BLaER1 (cell line): ENCODE measurements at regions not wholly inside any gene's neighbourhood (a gene's known extent, or its start where the extent isn't known, plus 50 kb on each side); places are given as distances from the start of the nearest gene placed in this dataset.

Experiments
- H3K27ac ChIP-seq: shearing (Covaris generic); formaldehyde crosslinking; 2 replicates; pipeline ENCODE4 v1.8.1; 2022
- H3K27me3 ChIP-seq: shearing (Covaris generic); formaldehyde crosslinking; 2 replicates; pipeline ENCODE4 v1.8.1; 2022
- H3K36me3 ChIP-seq: shearing (Covaris generic); formaldehyde crosslinking; 2 replicates; pipeline ENCODE4 v1.8.1; 2022
- H3K4me1 ChIP-seq: shearing (Covaris generic); formaldehyde crosslinking; 2 replicates; pipeline ENCODE4 v1.8.1; 2022
- H3K4me2 ChIP-seq: shearing (Covaris generic); formaldehyde crosslinking; 2 replicates; pipeline ENCODE4 v1.8.1; 2022
- H3K4me3 ChIP-seq: shearing (Covaris generic); formaldehyde crosslinking; 2 replicates; pipeline ENCODE4 v1.8.1; 2022
- H3K9ac ChIP-seq: shearing (Covaris generic); formaldehyde crosslinking; 2 replicates; pipeline ENCODE4 v1.8.1; 2022
- H3K9me3 ChIP-seq: shearing (Covaris generic); formaldehyde crosslinking; 2 replicates; pipeline ENCODE4 v1.8.1; 2022
- H4K20me1 ChIP-seq: shearing (Covaris generic); formaldehyde crosslinking; 2 replicates; pipeline ENCODE4 v1.8.1; 2022
- Cebpa-rat ChIP-seq: shearing (Covaris generic); IDR thresholded peaks from 2 replicates; pipeline ENCODE4 v1.8.1; 2022

DNA sequence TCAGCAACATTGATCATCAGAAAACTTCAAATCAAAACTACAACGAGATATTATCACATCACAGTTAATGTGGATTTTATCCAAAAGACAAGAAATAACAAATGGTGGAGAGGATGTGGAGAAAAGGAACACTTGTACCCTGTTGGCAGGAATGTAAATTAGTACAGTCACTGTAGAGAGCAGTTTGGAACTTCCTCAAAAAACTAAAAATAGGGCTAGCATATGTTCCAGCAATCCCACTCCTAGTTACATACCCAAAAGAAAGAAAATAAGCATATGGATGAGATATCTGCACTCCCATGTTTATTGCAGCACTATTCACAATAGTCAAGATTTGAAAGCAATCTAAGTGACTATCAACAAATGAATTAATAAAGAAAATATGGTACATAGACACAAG, 887.7 kb upstream of the MAN1A1 start:
- H3K27me3 ChIP-seq, result no peaks in the 10 kb centered on the region
- H3K9me3 ChIP-seq, result peaks cover 13% of the 10 kb centered on the region
- H3K4me2 ChIP-seq, result no peak overlapping the region
- TF ChIP-seq Cebpa-rat, result no peak
- no peaks in the 10 kb centered on the region for H3K4me1 ChIP-seq
- H3K9ac ChIP-seq, result no peak overlapping the region
- no peak overlapping the region for H3K27ac ChIP-seq
- H4K20me1 ChIP-seq, result no peaks in the 10 kb centered on the region
- H3K36me3 ChIP-seq, result no peaks in the 10 kb centered on the region
- no peak overlapping the region for H3K4me3 ChIP-seq

DNA sequence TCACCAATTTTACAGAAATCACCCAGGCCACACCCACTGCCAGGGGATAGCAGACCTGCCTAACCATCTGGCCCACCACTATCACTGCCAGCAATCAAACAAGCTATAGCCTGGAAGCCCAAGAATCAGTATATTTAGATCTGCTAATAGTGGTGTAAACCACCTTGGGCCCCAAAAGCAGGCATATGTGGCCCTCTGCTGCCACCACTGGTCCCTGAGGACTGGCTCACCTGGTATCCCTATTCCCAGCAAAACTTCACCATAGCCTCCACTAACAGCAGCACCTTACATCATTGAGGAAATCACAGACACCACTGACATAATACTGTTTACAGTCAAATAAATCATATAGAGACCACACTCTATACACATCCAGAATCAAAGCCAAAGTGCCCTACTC, 880.4 kb upstream of the MAN1A1 start:
- no peaks in the 10 kb centered on the region for H3K27me3 ChIP-seq
- H4K20me1 ChIP-seq, result no peaks in the 10 kb centered on the region
- H3K4me1 ChIP-seq, result no peaks in the 10 kb centered on the region
- no peak overlapping the region for H3K4me2 ChIP-seq
- no peak for TF ChIP-seq Cebpa-rat
- no peak overlapping the region for H3K27ac ChIP-seq
- no peaks in the 10 kb centered on the region for H3K36me3 ChIP-seq
- no peak overlapping the region for H3K4me3 ChIP-seq
- no peak overlapping the region for H3K9ac ChIP-seq
- peaks cover 6% of the 10 kb centered on the region for H3K9me3 ChIP-seq

DNA sequence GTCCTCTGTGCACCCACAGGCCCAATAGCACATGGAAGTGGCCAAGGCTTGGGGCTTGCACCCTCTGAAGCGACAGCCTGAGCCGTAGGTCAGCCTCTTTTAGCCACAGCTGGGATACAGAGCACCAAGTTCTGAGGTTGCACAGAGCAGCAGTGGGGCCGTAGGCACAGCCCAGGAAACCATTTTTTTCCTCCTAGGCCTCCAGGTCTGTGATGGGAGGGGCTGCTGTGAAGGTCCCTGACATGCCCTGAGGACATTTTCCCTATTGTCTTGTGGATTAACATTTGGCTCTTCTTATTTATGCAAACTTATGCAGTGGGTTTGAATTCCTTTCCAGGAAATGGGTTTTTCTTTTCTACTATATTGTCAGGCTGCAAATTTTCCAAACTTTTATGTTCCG, 878.7 kb upstream of the MAN1A1 start:
- Histone ChIP-seq H3K4me1 (no peaks in the 10 kb centered on the region), H4K20me1 (no peaks in the 10 kb centered on the region), H3K27me3 (no peaks in the 10 kb centered on the region), H3K4me2 (no peak overlapping the region), H3K4me3 (no peak overlapping the region), H3K9ac (no peak overlapping the region), H3K9me3 (no peaks in the 10 kb centered on the region), H3K27ac (no peak overlapping the region), H3K36me3 (no peaks in the 10 kb centered on the region)
- TF ChIP-seq Cebpa-rat, result no peak

DNA sequence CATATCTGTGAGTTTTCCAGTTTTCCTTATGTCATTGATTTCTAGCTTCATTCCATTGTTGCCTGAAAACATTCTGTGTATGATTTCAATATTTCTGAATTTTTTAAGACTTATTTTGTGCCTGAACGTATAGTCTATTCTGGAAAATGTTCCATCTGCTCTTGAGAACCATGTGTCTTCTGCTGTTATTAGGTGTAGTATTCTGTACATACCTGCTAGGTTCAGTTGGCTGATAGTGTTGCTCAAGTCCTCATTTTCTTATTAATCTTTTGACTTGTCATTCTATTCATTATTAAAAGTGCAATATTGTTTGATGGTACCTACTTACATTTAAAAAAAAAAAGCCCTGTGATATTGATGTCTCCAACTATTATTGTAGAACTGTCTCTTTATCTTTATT, 869.8 kb upstream of the MAN1A1 start:
- H3K4me1 ChIP-seq, result no peaks in the 10 kb centered on the region
- H3K9me3 ChIP-seq, result no peaks in the 10 kb centered on the region
- no peaks in the 10 kb centered on the region for H3K36me3 ChIP-seq
- no peak overlapping the region for H3K4me3 ChIP-seq
- H4K20me1 ChIP-seq, result no peaks in the 10 kb centered on the region
- H3K27ac ChIP-seq, result no peak overlapping the region
- no peak overlapping the region for H3K9ac ChIP-seq
- no peak for TF ChIP-seq Cebpa-rat
- no peaks in the 10 kb centered on the region for H3K27me3 ChIP-seq
- H3K4me2 ChIP-seq, result no peak overlapping the region

DNA sequence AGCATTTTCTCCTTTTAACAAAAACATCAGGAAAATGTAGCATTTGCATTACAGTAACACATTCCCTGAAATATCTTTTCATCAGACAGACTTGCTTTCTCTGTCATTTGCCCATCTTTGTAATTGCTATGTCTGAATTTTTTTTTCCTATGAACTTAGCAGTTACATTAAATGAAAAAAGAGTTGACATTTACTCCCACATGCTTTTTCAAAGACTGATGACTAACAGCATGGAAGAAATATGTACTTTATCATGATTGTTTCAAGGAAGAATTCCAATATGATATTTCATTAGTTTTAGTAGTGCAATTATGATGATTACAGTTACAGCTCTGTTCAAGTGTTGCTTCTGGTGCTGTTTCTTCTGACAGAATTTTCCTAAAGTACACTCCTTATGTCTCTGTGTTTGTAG, 864.5 kb upstream of the MAN1A1 start:
- TF ChIP-seq Cebpa-rat, result no peak
- no peaks in the 10 kb centered on the region for H4K20me1 ChIP-seq
- no peak overlapping the region for H3K4me3 ChIP-seq
- no peak overlapping the region for H3K9ac ChIP-seq
- H3K27me3 ChIP-seq, result no peaks in the 10 kb centered on the region
- no peaks in the 10 kb centered on the region for H3K9me3 ChIP-seq
- no peak overlapping the region for H3K27ac ChIP-seq
- no peaks in the 10 kb centered on the region for H3K4me1 ChIP-seq
- H3K4me2 ChIP-seq, result no peak overlapping the region
- no peaks in the 10 kb centered on the region for H3K36me3 ChIP-seq

DNA sequence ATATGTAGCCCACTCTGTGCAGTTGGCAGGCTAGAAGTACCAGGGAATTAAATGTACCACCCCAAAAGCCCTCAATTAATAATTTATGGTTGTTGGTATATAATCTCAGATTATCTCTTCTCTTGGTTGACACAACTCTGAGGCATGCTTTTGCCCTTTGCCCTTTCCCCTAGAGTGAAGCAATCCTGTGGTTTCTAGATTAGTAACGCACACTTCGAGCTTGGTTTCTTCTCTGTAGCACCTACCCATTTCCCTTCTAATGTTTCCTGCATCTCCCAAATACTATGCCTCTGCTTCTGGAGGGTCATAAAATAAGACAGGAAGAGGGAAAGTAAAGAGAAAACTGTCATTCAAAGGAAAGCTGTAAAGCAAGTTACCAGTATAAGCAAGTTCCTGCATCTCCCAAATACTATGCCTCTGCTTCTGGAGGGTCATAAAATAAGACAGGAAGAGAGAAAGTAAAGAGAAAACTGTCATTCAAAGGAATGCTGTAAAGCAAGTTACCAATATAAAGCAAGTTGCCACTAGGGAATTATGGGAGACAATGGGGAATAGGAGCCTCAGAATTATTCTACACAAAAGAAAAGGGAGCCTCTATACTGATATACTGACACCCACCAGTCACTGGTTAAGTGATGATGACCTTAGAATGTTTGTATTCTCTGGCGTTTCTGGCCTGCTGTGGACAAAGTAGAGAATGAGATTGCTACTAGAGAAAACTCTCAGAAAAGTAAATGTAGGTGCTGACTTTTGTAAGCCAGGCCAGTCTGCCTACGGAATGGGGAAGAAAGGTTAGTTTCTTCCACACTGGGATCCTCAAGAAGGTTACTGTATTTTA, 862.6 kb upstream of the MAN1A1 start:
- TF ChIP-seq Cebpa-rat, result no peak
- Histone ChIP-seq H3K4me1 (no peaks in the 10 kb centered on the region), H3K9ac (no peak overlapping the region), H3K27ac (no peak overlapping the region), H3K36me3 (no peaks in the 10 kb centered on the region), H3K9me3 (no peaks in the 10 kb centered on the region), H3K4me3 (no peak overlapping the region), H3K4me2 (no peak overlapping the region), H4K20me1 (no peaks in the 10 kb centered on the region), H3K27me3 (no peaks in the 10 kb centered on the region)

DNA sequence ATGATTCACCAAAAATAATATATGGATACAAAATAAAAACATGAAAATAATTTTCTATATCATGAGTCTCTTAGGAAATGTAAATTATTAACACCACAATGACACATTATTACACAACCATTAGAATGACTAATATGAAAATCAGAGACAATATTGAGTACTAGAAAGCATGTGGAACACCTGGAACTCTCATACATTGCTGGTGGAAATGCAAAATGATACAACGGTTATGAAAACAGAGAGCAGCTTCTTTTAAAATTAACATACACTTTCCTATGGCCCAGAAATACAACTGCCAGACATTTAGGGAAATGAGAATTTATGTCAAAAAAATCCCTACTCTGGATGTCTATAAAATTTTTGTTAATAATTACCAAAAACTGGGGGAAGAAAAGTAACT, 853.3 kb upstream of the MAN1A1 start:
- no peak overlapping the region for H3K4me3 ChIP-seq
- H3K27me3 ChIP-seq, result no peaks in the 10 kb centered on the region
- H3K9me3 ChIP-seq, result no peaks in the 10 kb centered on the region
- H3K9ac ChIP-seq, result no peak overlapping the region
- no peak overlapping the region for H3K4me2 ChIP-seq
- H3K4me1 ChIP-seq, result no peaks in the 10 kb centered on the region
- H3K27ac ChIP-seq, result no peak overlapping the region
- H4K20me1 ChIP-seq, result no peaks in the 10 kb centered on the region
- no peaks in the 10 kb centered on the region for H3K36me3 ChIP-seq
- no peak for TF ChIP-seq Cebpa-rat

DNA sequence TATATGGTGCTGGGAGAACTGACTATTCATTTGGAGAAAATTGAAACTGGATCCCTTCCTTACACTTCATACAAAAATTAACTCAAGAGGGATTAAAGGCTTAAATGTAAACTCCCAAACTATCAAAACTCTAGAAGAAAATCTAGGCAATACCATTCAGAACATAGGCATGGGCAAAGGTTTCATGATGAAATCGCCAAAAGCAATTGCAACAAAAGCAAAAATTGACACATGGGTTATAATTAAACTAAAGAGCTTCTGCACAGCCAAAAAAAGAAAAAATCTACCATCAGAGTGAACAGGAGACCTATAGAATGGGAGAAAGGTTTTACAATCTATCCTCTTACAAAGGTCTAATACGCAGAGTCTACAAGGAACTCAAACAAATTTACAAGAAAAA, 851.3 kb upstream of the MAN1A1 start:
- H3K9ac ChIP-seq, result no peak overlapping the region
- no peaks in the 10 kb centered on the region for H3K9me3 ChIP-seq
- no peak for TF ChIP-seq Cebpa-rat
- H3K4me2 ChIP-seq, result no peak overlapping the region
- no peaks in the 10 kb centered on the region for H3K4me1 ChIP-seq
- no peaks in the 10 kb centered on the region for H3K27me3 ChIP-seq
- H4K20me1 ChIP-seq, result no peaks in the 10 kb centered on the region
- no peak overlapping the region for H3K27ac ChIP-seq
- no peak overlapping the region for H3K4me3 ChIP-seq
- no peaks in the 10 kb centered on the region for H3K36me3 ChIP-seq

DNA sequence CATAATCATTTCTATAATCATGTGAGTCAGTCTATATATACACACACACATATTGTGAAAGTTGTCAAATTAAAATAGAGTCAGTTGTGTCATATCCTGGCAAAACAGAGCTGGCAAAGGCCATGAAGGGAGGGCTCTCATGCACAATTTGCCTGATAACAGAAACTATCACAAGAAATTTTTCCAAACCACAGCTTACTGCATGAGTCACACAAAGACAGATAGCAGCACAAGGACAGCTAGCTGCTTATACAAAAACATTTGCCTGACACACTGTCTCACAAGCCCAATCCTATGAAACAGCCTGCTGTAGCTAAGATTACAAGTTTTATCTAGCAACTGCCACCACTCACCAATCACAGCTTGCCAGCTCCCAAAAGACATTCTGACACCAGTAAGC, 848.5 kb upstream of the MAN1A1 start:
- no peaks in the 10 kb centered on the region for H3K27me3 ChIP-seq
- no peak overlapping the region for H3K4me2 ChIP-seq
- no peak overlapping the region for H3K9ac ChIP-seq
- H3K9me3 ChIP-seq, result no peaks in the 10 kb centered on the region
- TF ChIP-seq Cebpa-rat, result no peak
- H3K36me3 ChIP-seq, result no peaks in the 10 kb centered on the region
- H3K4me1 ChIP-seq, result no peaks in the 10 kb centered on the region
- no peak overlapping the region for H3K4me3 ChIP-seq
- no peaks in the 10 kb centered on the region for H4K20me1 ChIP-seq
- H3K27ac ChIP-seq, result no peak overlapping the region

DNA sequence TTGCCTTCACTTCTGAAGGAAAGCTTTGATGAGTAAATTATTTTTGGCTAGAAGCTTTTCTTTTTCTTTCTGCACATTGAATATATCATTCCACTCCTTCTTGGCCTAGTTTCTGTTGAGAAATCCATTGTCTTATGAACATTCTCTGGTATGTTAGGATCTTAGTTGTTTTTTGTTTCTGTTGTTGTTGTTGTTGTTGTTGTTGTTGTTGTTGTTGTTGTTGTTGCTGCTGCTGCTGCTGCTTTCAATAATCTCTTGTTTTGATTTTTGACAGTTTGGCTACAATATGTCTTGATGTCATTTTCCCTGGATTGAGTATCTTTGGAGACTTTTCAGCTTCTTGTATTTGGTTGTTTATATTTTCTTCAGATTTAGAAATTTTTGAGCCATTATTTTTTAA, 836.5 kb upstream of the MAN1A1 start:
- Histone ChIP-seq H3K9me3 (no peaks in the 10 kb centered on the region), H3K4me3 (no peak overlapping the region), H3K27me3 (no peaks in the 10 kb centered on the region), H4K20me1 (no peaks in the 10 kb centered on the region), H3K9ac (no peak overlapping the region), H3K27ac (no peak overlapping the region), H3K4me1 (no peaks in the 10 kb centered on the region), H3K36me3 (no peaks in the 10 kb centered on the region), H3K4me2 (no peak overlapping the region)
- TF ChIP-seq Cebpa-rat, result no peak

DNA sequence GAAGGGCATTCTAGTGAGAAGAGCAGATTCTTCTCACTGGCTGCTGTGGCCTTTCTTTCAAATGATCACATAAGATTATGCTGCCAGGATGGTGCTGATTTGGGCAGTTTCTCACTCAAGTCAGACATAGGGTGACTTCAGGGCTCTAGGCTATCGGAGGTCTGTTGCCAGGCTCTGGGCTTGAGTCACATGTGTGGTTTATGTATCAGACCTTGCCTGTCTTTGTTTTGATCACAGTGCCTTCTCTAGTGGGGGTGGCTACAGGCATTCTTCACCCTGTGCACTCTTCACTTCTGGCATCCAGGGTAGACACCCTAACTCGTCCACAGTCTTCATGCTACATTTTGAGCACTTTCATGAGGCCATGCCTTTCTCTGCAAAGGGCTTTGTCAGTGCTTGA, 823.7 kb upstream of the MAN1A1 start:
- TF ChIP-seq Cebpa-rat, result no peak
- Histone ChIP-seq H3K4me3 (no peak overlapping the region), H3K27ac (no peak overlapping the region), H3K27me3 (no peaks in the 10 kb centered on the region), H3K4me2 (no peak overlapping the region), H3K4me1 (no peaks in the 10 kb centered on the region), H3K9me3 (no peaks in the 10 kb centered on the region), H3K36me3 (no peaks in the 10 kb centered on the region), H4K20me1 (no peaks in the 10 kb centered on the region), H3K9ac (no peak overlapping the region)
